NCI-H2227 (cell line): ENCODE measurements at regions not wholly inside any gene's neighbourhood (a gene's known extent, or its start where the extent isn't known, plus 50 kb on each side); places are given as distances from the start of the nearest gene placed in this dataset.
"Not testable (repeated sequence)": the region's sequence is repeated elsewhere in the genome, so short reads cannot be mapped to it uniquely, and the experiment has no call there.

Source experiments
- DNase-seq: peaks from one replicate; lab custom pipeline; 2025; ENCODE audit not compliant: unreplicated experiment; lab: John Stamatoyannopoulos, UW

DNA sequence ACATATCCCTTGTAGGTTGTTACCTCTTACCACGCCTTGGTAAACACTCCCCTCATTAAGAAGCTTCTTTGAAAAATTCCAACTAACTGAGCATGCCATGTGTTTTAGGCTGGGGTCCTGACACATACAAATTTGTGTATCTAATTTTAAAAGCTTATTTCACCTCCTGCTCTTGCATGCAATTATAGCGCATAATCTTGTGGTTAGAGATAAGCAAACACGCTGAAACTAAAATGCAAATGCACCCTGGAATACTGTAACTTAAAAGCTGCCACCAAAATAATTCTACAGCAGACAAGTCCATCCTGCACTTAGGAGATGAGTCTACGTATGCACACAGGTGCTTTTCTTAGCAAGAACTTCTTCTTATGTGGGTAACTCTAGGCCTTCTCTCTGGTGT, 990.2 kb downstream of the TSN start:
- no peak for DNase-seq

- no peak for DNase-seq
Observed at GRCh38 chr2:122747670-122748069, 992.2 kb downstream of the TSN start.

GRCh38 chr2:122748552-122749011, 993.1 kb downstream of the TSN start:
- DNase-seq: no peak

- DNase-seq: no peak
Observed at GRCh38 chr2:122749405-122749804, 994.0 kb downstream of the TSN start.

DNA sequence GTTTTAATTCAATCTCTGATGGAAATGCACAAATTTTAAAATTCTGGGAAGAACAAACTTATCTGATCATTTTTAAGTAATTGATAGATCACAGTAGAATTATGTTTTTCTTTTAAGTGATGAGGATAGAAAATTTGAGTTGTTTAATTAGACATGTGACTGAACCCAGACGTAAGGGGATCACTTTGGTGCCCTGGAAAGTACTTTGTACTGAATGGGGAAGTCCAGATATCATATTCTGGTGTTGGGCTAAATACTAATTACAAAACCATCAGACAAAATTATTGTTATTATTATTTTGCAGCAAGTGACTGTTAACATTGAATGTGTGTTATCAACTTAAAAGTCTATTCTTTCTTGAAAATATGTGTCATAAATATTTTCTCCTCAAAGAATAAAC, 994.6 kb downstream of the TSN start:
- DNase-seq: no peak

- DNase-seq: no peak
Observed at GRCh38 chr2:122750808-122751207, 995.4 kb downstream of the TSN start.

DNA sequence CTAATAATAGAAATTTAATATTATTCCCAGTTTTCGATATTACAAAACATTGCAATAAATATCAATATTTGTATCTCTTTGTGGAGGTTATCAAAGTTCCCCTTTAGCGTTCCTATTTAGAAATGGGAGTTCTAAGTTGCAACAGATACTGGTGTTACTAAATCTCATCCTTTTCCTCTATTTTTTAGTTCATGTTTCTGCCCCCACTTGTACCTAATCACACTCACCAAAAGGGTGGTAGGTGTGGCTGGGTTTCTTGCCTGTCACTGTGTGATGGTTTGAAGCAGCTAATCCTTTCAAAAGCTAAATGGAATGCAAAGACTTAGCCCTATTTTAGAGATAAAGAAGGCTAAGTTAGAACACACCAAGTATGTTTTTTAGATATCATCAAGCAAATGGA, 997.9 kb downstream of the TSN start:
- DNase-seq: no peak

- DNase-seq: no peak
Observed at GRCh38 chr2:122754561-122754960, 999.1 kb downstream of the TSN start.

- DNase-seq: no peak
Observed at GRCh38 chr2:122755281-122755780, 999.9 kb downstream of the TSN start.

DNA sequence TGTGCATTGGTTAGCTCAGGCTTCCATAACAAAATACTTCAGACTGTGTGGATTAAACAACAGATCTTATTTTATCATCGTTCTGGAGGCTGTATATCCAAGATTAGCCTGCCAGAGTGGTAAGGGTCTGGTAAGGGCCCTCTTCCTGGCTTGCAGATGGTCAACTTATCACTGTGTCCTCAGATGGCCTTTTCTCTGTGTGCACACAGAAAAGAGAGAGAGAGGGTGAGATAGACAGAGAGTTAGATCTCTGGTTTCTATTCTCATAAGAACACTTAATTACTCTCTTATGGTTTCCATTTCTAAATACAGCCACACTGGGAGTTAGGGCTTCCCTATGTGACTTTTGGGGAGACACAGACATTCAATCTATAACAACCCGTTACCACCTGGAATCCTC, 1003.5 kb downstream of the TSN start:
- DNase-seq: no peak

GRCh38 chr2:122764014-122764413, 1008.6 kb downstream of the TSN start:
- no peak for DNase-seq

DNA sequence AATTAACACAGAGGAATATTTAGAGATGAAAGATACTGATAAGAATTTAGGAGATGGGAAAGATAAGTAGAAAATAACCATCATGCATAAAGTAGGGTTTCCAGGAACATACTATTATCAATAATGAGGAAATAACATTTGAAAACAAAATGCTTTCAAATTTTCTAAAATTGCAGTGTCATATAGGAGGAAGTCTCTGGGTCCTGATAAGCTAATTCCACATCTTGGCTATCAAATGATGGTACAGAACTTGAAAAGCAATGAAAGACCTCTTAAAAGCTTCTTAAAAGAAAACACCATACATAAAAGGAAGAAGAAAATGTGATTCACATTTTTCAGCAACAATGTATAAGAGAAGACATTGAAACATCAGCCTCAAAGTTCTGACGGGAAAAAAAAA, 1024.8 kb downstream of the TSN start:
- DNase-seq: no peak

GRCh38 chr2:122794100-122794499, 1038.6 kb downstream of the TSN start:
- DNase-seq: no peak

GRCh38 chr2:122795763-122796162, 1040.3 kb downstream of the TSN start:
- DNase-seq: no peak

DNA sequence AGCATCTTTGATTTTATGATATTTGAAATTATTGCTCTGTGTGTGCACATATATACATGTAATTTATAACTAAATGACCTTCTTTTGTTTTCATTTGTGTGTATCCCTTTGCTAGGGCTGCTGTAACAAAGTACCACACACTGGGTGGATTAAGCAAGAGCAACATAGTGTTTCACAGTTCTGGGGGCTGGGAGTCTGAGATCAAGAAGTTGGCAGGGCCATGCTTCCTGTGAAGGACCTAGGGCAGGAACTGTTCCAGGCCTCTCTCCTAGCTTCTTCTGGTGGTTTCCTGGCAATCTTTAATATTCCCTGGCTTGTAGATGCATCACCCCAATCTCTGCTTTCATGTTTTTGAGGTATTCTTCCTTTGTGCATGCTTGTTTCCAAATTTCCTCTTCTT, 1043.9 kb downstream of the TSN start:
- no peak for DNase-seq

GRCh38 chr2:122800781-122801180, 1045.3 kb downstream of the TSN start:
- no peak for DNase-seq

- no peak for DNase-seq
Observed at GRCh38 chr2:122804494-122804893, 1049.0 kb downstream of the TSN start.

GRCh38 chr2:122805346-122805745, 1049.9 kb downstream of the TSN start:
- no peak for DNase-seq

GRCh38 chr2:122808286-122808969, 1053.0 kb downstream of the TSN start:
- no peak for DNase-seq

DNA sequence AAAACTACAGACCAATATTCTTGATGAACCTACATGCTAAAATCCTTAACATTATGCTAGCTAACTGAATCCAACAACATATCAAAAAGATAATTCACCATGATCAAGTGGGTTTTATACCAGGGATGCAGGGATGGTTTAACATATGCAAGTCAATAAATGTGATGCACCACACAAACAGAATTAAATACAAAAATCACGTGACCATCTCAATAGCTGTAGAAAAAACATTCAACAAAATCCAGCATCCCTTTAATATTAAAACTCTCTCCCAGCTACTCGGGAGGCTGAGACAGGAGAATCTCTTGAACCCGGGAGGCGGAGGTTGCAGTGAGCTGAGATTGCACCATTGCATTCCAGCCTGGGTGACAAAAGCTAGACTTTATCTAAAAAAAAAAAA, 1056.8 kb downstream of the TSN start:
- DNase-seq: not testable (repeated sequence)

GRCh38 chr2:122815120-122815519, 1059.7 kb downstream of the TSN start:
- no peak for DNase-seq

DNA sequence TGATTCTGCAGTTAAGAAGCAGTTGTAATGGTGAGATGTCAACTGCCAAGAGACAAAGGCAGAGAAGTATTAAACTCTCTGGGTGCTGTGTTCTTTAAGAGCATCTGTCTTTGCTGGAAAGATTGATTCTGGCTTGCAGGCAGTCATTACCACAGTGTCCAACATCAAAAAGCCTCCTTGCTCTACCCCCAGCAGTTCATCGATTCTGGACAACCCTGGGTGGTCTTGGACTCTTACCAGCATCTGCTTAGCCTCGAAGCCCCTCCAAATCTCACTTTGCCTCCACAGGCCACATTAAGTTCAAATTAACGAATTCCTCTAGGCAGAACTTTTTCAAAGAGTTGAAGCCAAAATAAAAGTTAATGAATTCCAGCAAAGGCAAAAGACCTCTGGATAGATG, 1061.4 kb downstream of the TSN start:
- DNase-seq: no peak

GRCh38 chr2:122822319-122822718, 1066.9 kb downstream of the TSN start:
- no peak for DNase-seq
